ENCODE measurements at regions not wholly inside any gene's neighbourhood (a gene's known extent, or its start where the extent isn't known, plus 50 kb on each side); places are given as distances from the start of the nearest gene placed in this dataset.
"Not testable (repeated sequence)": the region's sequence is repeated elsewhere in the genome, so short reads cannot be mapped to it uniquely, and the experiment has no call there.

GRCh38 chr3:35305406-35305805, 333.9 kb upstream of the ARPP21 start:
- Histone ChIP-seq H3K4me1 (no peaks in the 10 kb centered on the region), H3K27me3 (no peaks in the 10 kb centered on the region), H3K27ac (no peak overlapping the region), H3K4me3 (no peak overlapping the region), H3K36me3 (no peaks in the 10 kb centered on the region), H3K9me3 (no peaks in the 10 kb centered on the region)
- DNase-seq = no peak
- TF ChIP-seq CTCF (IDR thresholded peaks at IDR 0.05) = no peak
- no peak for TF ChIP-seq POLR2A (IDR thresholded peaks at IDR 0.05)

- Histone ChIP-seq H3K27me3 (no peaks in the 10 kb centered on the region), H3K9me3 (no peaks in the 10 kb centered on the region), H3K36me3 (no peaks in the 10 kb centered on the region), H3K4me1 (no peaks in the 10 kb centered on the region), H3K4me3 (no peak overlapping the region), H3K27ac (no peak overlapping the region)
- no peak for DNase-seq
- TF ChIP-seq POLR2A (IDR thresholded peaks at IDR 0.05) (no peak), CTCF (IDR thresholded peaks at IDR 0.05) (no peak)
These were observed 332.0 kb upstream of the ARPP21 start for GRCh38 chr3:35307296-35307695.

- H3K27ac ChIP-seq, DNase-seq: not testable (repeated sequence)
These were observed 322.5 kb upstream of the ARPP21 start for GRCh38 chr3:35316841-35317240.

GRCh38 chr3:35320646-35321407, 318.5 kb upstream of the ARPP21 start:
- no peaks in the 10 kb centered on the region for H3K36me3 ChIP-seq
- TF ChIP-seq CTCF (IDR thresholded peaks at IDR 0.05) = no peak
- TF ChIP-seq POLR2A (IDR thresholded peaks at IDR 0.05) = no peak
- no peak for DNase-seq
- H3K4me3 ChIP-seq = no peak overlapping the region
- no peak overlapping the region for H3K27ac ChIP-seq
- H3K27me3 ChIP-seq = no peaks in the 10 kb centered on the region
- H3K9me3 ChIP-seq = no peaks in the 10 kb centered on the region
- H3K4me1 ChIP-seq = no peaks in the 10 kb centered on the region

More at GRCh38 chr3:35316841-35317240, 322.5 kb upstream of the ARPP21 start:
- not testable (repeated sequence) for H3K27me3 ChIP-seq, H3K4me3 ChIP-seq, H3K9me3 ChIP-seq, H3K4me1 ChIP-seq, H3K36me3 ChIP-seq

- DNase-seq = no peak
These were observed 317.3 kb upstream of the ARPP21 start for GRCh38 chr3:35322070-35322469.

More at GRCh38 chr3:35322070-35322469, 317.3 kb upstream of the ARPP21 start:
- H3K4me3 ChIP-seq = no peak overlapping the region
- H3K36me3 ChIP-seq = no peaks in the 10 kb centered on the region
- TF ChIP-seq POLR2A (IDR thresholded peaks at IDR 0.05) = no peak
- no peak for TF ChIP-seq CTCF (IDR thresholded peaks at IDR 0.05)
- H3K9me3 ChIP-seq = no peaks in the 10 kb centered on the region
- no peaks in the 10 kb centered on the region for H3K4me1 ChIP-seq
- no peaks in the 10 kb centered on the region for H3K27me3 ChIP-seq
- no peak overlapping the region for H3K27ac ChIP-seq

All from Peyer's patch (tissue), 4 donors.